ENCODE measurements at regions not wholly inside any gene's neighbourhood (a gene's known extent, or its start where the extent isn't known, plus 50 kb on each side); places are given as distances from the start of the nearest gene placed in this dataset.

GRCh38 chr7:106606120-106606519 lies 54.8 kb downstream of the CCDC71L start:
- H3K4me1 ChIP-seq (ENCODE audit: insufficient read depth, low read length): no peaks in the 10 kb centered on the region
- no peaks in the 10 kb centered on the region for H3K36me3 ChIP-seq (ENCODE audit: insufficient read depth, low read length)
- no peak overlapping the region for H3K9ac ChIP-seq (ENCODE audit: low read depth, low read length)
- 0 out of 2 replicates have a peak, but pooled peaks cover 2% of the 10 kb centered on the region for H3K9me3 ChIP-seq (ENCODE audit: control insufficient read depth, insufficient read depth, low read length)

- no peaks in the 10 kb centered on the region for H3K4me1 ChIP-seq (ENCODE audit: insufficient read depth, low read length)
- H3K9ac ChIP-seq (ENCODE audit: low read depth, low read length): no peak overlapping the region
- H3K9me3 ChIP-seq (ENCODE audit: control insufficient read depth, insufficient read depth, low read length): 0 out of 2 replicates have a peak, but pooled peaks cover 2% of the 10 kb centered on the region
- H3K36me3 ChIP-seq (ENCODE audit: insufficient read depth, low read length): no peaks in the 10 kb centered on the region
Observed at GRCh38 chr7:106604971-106605370, 56.0 kb downstream of the CCDC71L start.

GRCh38 chr7:106604303-106604924 lies 56.5 kb downstream of the CCDC71L start:
- H3K9me3 ChIP-seq (ENCODE audit: control insufficient read depth, insufficient read depth, low read length): no peaks in the 10 kb centered on the region
- no peak overlapping the region for H3K9ac ChIP-seq (ENCODE audit: low read depth, low read length)
- H3K36me3 ChIP-seq (ENCODE audit: insufficient read depth, low read length): no peaks in the 10 kb centered on the region
- no peaks in the 10 kb centered on the region for H3K4me1 ChIP-seq (ENCODE audit: insufficient read depth, low read length)

- no peaks in the 10 kb centered on the region for H3K9me3 ChIP-seq (ENCODE audit: control insufficient read depth, insufficient read depth, low read length)
- no peaks in the 10 kb centered on the region for H3K36me3 ChIP-seq (ENCODE audit: insufficient read depth, low read length)
- no peaks in the 10 kb centered on the region for H3K4me1 ChIP-seq (ENCODE audit: insufficient read depth, low read length)
- no peak overlapping the region for H3K9ac ChIP-seq (ENCODE audit: low read depth, low read length)
Observed at GRCh38 chr7:106603346-106603745, 57.6 kb downstream of the CCDC71L start.

GRCh38 chr7:106602062-106602461 lies 58.9 kb downstream of the CCDC71L start:
- H3K36me3 ChIP-seq (ENCODE audit: insufficient read depth, low read length): no peaks in the 10 kb centered on the region
- no peaks in the 10 kb centered on the region for H3K9me3 ChIP-seq (ENCODE audit: control insufficient read depth, insufficient read depth, low read length)
- no peaks in the 10 kb centered on the region for H3K4me1 ChIP-seq (ENCODE audit: insufficient read depth, low read length)
- H3K9ac ChIP-seq (ENCODE audit: low read depth, low read length): no peak overlapping the region

GRCh38 chr7:106600569-106601373 lies 60.2 kb downstream of the CCDC71L start:
- Histone ChIP-seq H3K9ac (ENCODE audit: low read depth, low read length) (no peak overlapping the region), H3K9me3 (ENCODE audit: control insufficient read depth, insufficient read depth, low read length) (no peaks in the 10 kb centered on the region), H3K4me1 (ENCODE audit: insufficient read depth, low read length) (no peaks in the 10 kb centered on the region), H3K36me3 (ENCODE audit: insufficient read depth, low read length) (no peaks in the 10 kb centered on the region)

- Histone ChIP-seq H3K9me3 (ENCODE audit: control insufficient read depth, insufficient read depth, low read length) (no peaks in the 10 kb centered on the region), H3K36me3 (ENCODE audit: insufficient read depth, low read length) (no peaks in the 10 kb centered on the region), H3K4me1 (ENCODE audit: insufficient read depth, low read length) (no peaks in the 10 kb centered on the region), H3K9ac (ENCODE audit: low read depth, low read length) (no peak overlapping the region)
Observed at GRCh38 chr7:106599343-106599698, 61.6 kb downstream of the CCDC71L start.

GRCh38 chr7:106598663-106599342 lies 62.2 kb downstream of the CCDC71L start:
- Histone ChIP-seq H3K9me3 (ENCODE audit: control insufficient read depth, insufficient read depth, low read length) (no peaks in the 10 kb centered on the region), H3K36me3 (ENCODE audit: insufficient read depth, low read length) (no peaks in the 10 kb centered on the region), H3K4me1 (ENCODE audit: insufficient read depth, low read length) (no peaks in the 10 kb centered on the region), H3K9ac (ENCODE audit: low read depth, low read length) (peak overlapping the region; percentile 17; the same call in 1 of the 2 replicates)

- no peaks in the 10 kb centered on the region for H3K4me1 ChIP-seq (ENCODE audit: insufficient read depth, low read length)
- H3K9ac ChIP-seq (ENCODE audit: low read depth, low read length): no peak overlapping the region
- H3K9me3 ChIP-seq (ENCODE audit: control insufficient read depth, insufficient read depth, low read length): no peaks in the 10 kb centered on the region
- no peaks in the 10 kb centered on the region for H3K36me3 ChIP-seq (ENCODE audit: insufficient read depth, low read length)
Observed at GRCh38 chr7:106597751-106598546, 63.0 kb downstream of the CCDC71L start.

GRCh38 chr7:106597014-106597413 lies 63.9 kb downstream of the CCDC71L start:
- no peaks in the 10 kb centered on the region for H3K36me3 ChIP-seq (ENCODE audit: insufficient read depth, low read length)

GRCh38 chr7:106595922-106596321 lies 65.0 kb downstream of the CCDC71L start:
- Histone ChIP-seq H3K9me3 (ENCODE audit: control insufficient read depth, insufficient read depth, low read length) (no peaks in the 10 kb centered on the region), H3K36me3 (ENCODE audit: insufficient read depth, low read length) (no peaks in the 10 kb centered on the region), H3K4me1 (ENCODE audit: insufficient read depth, low read length) (no peaks in the 10 kb centered on the region), H3K9ac (ENCODE audit: low read depth, low read length) (no peak overlapping the region)

More at GRCh38 chr7:106597014-106597413, 63.9 kb downstream of the CCDC71L start:
- H3K9ac ChIP-seq (ENCODE audit: low read depth, low read length): no peak overlapping the region
- no peaks in the 10 kb centered on the region for H3K4me1 ChIP-seq (ENCODE audit: insufficient read depth, low read length)
- H3K9me3 ChIP-seq (ENCODE audit: control insufficient read depth, insufficient read depth, low read length): no peaks in the 10 kb centered on the region

- no peaks in the 10 kb centered on the region for H3K36me3 ChIP-seq (ENCODE audit: insufficient read depth, low read length)
- no peak overlapping the region for H3K9ac ChIP-seq (ENCODE audit: low read depth, low read length)
- no peaks in the 10 kb centered on the region for H3K4me1 ChIP-seq (ENCODE audit: insufficient read depth, low read length)
- no peaks in the 10 kb centered on the region for H3K9me3 ChIP-seq (ENCODE audit: control insufficient read depth, insufficient read depth, low read length)
Observed at GRCh38 chr7:106593028-106593417, 67.9 kb downstream of the CCDC71L start.

- Histone ChIP-seq H3K4me1 (ENCODE audit: insufficient read depth, low read length) (no peaks in the 10 kb centered on the region), H3K9me3 (ENCODE audit: control insufficient read depth, insufficient read depth, low read length) (no peaks in the 10 kb centered on the region), H3K9ac (ENCODE audit: low read depth, low read length) (no peak overlapping the region), H3K36me3 (ENCODE audit: insufficient read depth, low read length) (no peaks in the 10 kb centered on the region)
Observed at GRCh38 chr7:106592282-106593027, 68.5 kb downstream of the CCDC71L start.

GRCh38 chr7:106591146-106591545 lies 69.8 kb downstream of the CCDC71L start:
- H3K9me3 ChIP-seq (ENCODE audit: control insufficient read depth, insufficient read depth, low read length): no peaks in the 10 kb centered on the region
- H3K4me1 ChIP-seq (ENCODE audit: insufficient read depth, low read length): no peaks in the 10 kb centered on the region
- H3K36me3 ChIP-seq (ENCODE audit: insufficient read depth, low read length): no peaks in the 10 kb centered on the region
- no peak overlapping the region for H3K9ac ChIP-seq (ENCODE audit: low read depth, low read length)

Data from ES-I3 (cell line).